ENCODE measurements at regions not wholly inside any gene's neighbourhood (a gene's known extent, or its start where the extent isn't known, plus 50 kb on each side); places are given as distances from the start of the nearest gene placed in this dataset.
"Not testable (repeated sequence)": the region's sequence is repeated elsewhere in the genome, so short reads cannot be mapped to it uniquely, and the experiment has no call there.

- DNase-seq (ENCODE audit: low read depth, low spot score): not testable (repeated sequence)
These were observed 245.4 kb downstream of the BCL2L11 start for GRCh38 chr2:111365986-111366640.

GRCh38 chr2:111366641-111367029 is 245.9 kb downstream of the BCL2L11 start:
- DNase-seq (ENCODE audit: low read depth, low spot score): not testable (repeated sequence)

GRCh38 chr2:111367080-111367479 is 246.4 kb downstream of the BCL2L11 start:
- not testable (repeated sequence) for DNase-seq (ENCODE audit: low read depth, low spot score)

GRCh38 chr2:111367871-111368270 is 247.2 kb downstream of the BCL2L11 start:
- not testable (repeated sequence) for DNase-seq (ENCODE audit: low read depth, low spot score)

GRCh38 chr2:111368288-111368687 is 247.6 kb downstream of the BCL2L11 start:
- not testable (repeated sequence) for DNase-seq (ENCODE audit: low read depth, low spot score)

- DNase-seq (ENCODE audit: low read depth, low spot score): not testable (repeated sequence)
These were observed 252.3 kb downstream of the BCL2L11 start for GRCh38 chr2:111373060-111373459.

GRCh38 chr2:111373989-111374388 is 253.3 kb downstream of the BCL2L11 start:
- DNase-seq (ENCODE audit: low read depth, low spot score): not testable (repeated sequence)

- not testable (repeated sequence) for DNase-seq (ENCODE audit: low read depth, low spot score)
These were observed 254.0 kb downstream of the BCL2L11 start for GRCh38 chr2:111374734-111375133.

GRCh38 chr2:111375320-111375883 is 254.7 kb downstream of the BCL2L11 start:
- not testable (repeated sequence) for DNase-seq (ENCODE audit: low read depth, low spot score)

- not testable (repeated sequence) for DNase-seq (ENCODE audit: low read depth, low spot score)
These were observed 255.7 kb downstream of the BCL2L11 start for GRCh38 chr2:111376272-111376970.

- DNase-seq (ENCODE audit: low read depth, low spot score): not testable (repeated sequence)
These were observed 256.2 kb downstream of the BCL2L11 start for GRCh38 chr2:111376971-111377352.

GRCh38 chr2:111377386-111377959 is 256.8 kb downstream of the BCL2L11 start:
- not testable (repeated sequence) for DNase-seq (ENCODE audit: low read depth, low spot score)

GRCh38 chr2:111378348-111378747 is 257.6 kb downstream of the BCL2L11 start:
- DNase-seq (ENCODE audit: low read depth, low spot score): not testable (repeated sequence)

GRCh38 chr2:111380733-111381439 is 260.2 kb downstream of the BCL2L11 start:
- DNase-seq (ENCODE audit: low read depth, low spot score): peak; percentile 9

GRCh38 chr2:111381530-111382306 is 261.0 kb downstream of the BCL2L11 start:
- DNase-seq (ENCODE audit: low read depth, low spot score): not testable (repeated sequence)

- not testable (repeated sequence) for DNase-seq (ENCODE audit: low read depth, low spot score)
These were observed 261.8 kb downstream of the BCL2L11 start for GRCh38 chr2:111382507-111382906.

GRCh38 chr2:111383311-111383710 is 262.6 kb downstream of the BCL2L11 start:
- not testable (repeated sequence) for DNase-seq (ENCODE audit: low read depth, low spot score)

GRCh38 chr2:111385226-111385957 is 264.7 kb downstream of the BCL2L11 start:
- DNase-seq (ENCODE audit: low read depth, low spot score): not testable (repeated sequence)

GRCh38 chr2:111390605-111391004 is 269.9 kb downstream of the BCL2L11 start:
- DNase-seq (ENCODE audit: low read depth, low spot score): not testable (repeated sequence)
